Fibroblast of lung (primary cell): ENCODE measurements at regions not wholly inside any gene's neighbourhood (a gene's known extent, or its start where the extent isn't known, plus 50 kb on each side); places are given as distances from the start of the nearest gene placed in this dataset.

Experiments
- DNase-seq, 2 donors: peaks; one replicate each; pipeline versions ENCODE4 v3.0.0 to v3.0.0-alpha.2; 2010; ENCODE audit warnings: low read depth in 2 of 2
- H2AFZ ChIP-seq: 2 replicates; pipeline ENCODE4 v1.5.1; 2012; ENCODE audit warnings: low read length, control low read depth, inconsistent platforms
- H3K27ac ChIP-seq: 2 replicates; pipeline ENCODE4 v1.5.1; 2011; ENCODE audit warnings: low read length, control low read depth; ENCODE audit not compliant: insufficient read depth
- H3K27me3 ChIP-seq: 2 replicates; pipeline ENCODE4 v1.5.1; 2011; ENCODE audit warnings: mild to moderate bottlenecking, low read length; ENCODE audit not compliant: control insufficient read depth, insufficient read depth
- H3K36me3 ChIP-seq: 2 replicates; pipeline ENCODE4 v1.5.1; 2011; ENCODE audit warnings: low read length; ENCODE audit not compliant: control insufficient read depth, insufficient read depth
- H3K4me1 ChIP-seq: 2 replicates; pipeline ENCODE4 v1.5.1; 2011; ENCODE audit warnings: low read length; ENCODE audit not compliant: control insufficient read depth, insufficient read depth; ENCODE audit errors: extremely low read depth
- H3K4me2 ChIP-seq: 2 replicates; pipeline ENCODE4 v1.5.1; 2011; ENCODE audit warnings: low read length, control low read depth; ENCODE audit not compliant: insufficient read depth; ENCODE audit errors: extremely low read depth
- H3K4me3 ChIP-seq, 4 experiments: fragments of 200-600 bp in 1 of 4; sonication (generic) in 1 of 4; replicated peaks in 1 of 4; 2 replicates each; pipeline ENCODE4 v1.5.1; 2011 to 2016; ENCODE audit warnings: low read length in 4 of 4, low read depth in 3 of 4, mild to moderate bottlenecking in 3 of 4, control low read depth in 2 of 4, inconsistent platforms in 1 of 4, mixed read lengths in 1 of 4; ENCODE audit not compliant: insufficient read depth in 1 of 4; ENCODE audit errors: control extremely low read depth in 1 of 4
- H3K79me2 ChIP-seq: 2 replicates; pipeline ENCODE4 v1.5.1; 2012; ENCODE audit warnings: mild to moderate bottlenecking, low read length, inconsistent platforms; ENCODE audit not compliant: control insufficient read depth, insufficient read depth
- H3K9ac ChIP-seq: 2 replicates; pipeline ENCODE4 v1.5.1; 2011; ENCODE audit warnings: mild to moderate bottlenecking, low read length, control low read depth; ENCODE audit not compliant: insufficient read depth
- H3K9me3 ChIP-seq: 2 replicates; pipeline ENCODE4 v1.5.1; 2012; ENCODE audit warnings: low read depth, low read length; ENCODE audit not compliant: control insufficient read depth, insufficient read depth
- H4K20me1 ChIP-seq: 2 replicates; pipeline ENCODE4 v1.5.1; 2011; ENCODE audit warnings: low read length; ENCODE audit not compliant: control insufficient read depth, insufficient read depth; ENCODE audit errors: extremely low read depth
- EZH2 ChIP-seq: IDR thresholded peaks from 2 replicates; pipeline ENCODE4 v1.5.1; 2012; ENCODE audit warnings: low read length, control low read depth, mild to moderate bottlenecking; ENCODE audit errors: missing control alignments
- TF ChIP-seq, protein P1 (sequence below), 2 donors: IDR thresholded peaks in 1 of 2; conservative IDR thresholded peaks in 1 of 2; 1 replicate in 1 of 2; 2 replicates in 1 of 2; pipeline ENCODE4 v1.5.1; 2011 to 2012; ENCODE audit warnings: low read length in 2 of 2, control low read depth in 1 of 2, inconsistent platforms in 1 of 2, low read depth in 1 of 2, mild to moderate bottlenecking in 1 of 2

DNA sequence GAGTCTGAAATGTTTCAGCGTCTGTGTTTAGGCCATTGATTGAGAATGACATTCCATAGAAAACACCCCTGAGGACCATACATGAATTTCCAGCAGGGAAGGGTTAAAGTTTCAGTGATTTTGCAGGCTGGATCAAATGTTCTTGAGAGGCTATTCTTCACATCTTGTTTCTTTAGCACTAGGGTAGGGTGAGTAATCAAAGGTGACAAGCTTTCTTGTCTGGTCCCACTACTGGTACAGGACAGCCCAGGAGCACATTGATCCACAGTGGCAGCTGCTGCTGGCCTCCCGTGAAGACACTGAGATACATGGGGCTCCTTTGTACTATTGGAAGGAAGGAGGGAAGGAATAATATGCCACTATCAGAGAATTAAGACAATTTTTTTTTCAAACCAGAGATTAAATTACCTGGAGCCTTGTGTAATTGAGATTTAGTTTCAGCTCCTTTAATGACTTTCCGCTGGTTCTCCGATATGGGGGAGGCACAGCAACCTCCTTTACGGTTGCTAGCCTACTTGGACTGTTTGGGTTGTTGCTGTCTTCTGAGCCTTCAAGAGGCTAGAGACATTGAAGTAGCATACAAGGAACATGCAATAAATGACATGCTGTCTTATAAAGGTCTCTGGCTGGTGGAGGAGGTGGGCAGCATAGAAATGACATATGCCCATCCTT lies 368.9 kb downstream of the SOX11 start:
- Histone ChIP-seq H3K27me3 (no peaks in the 10 kb centered on the region), H3K4me3 (no peak overlapping the region), H2AFZ (no peak overlapping the region), H3K27ac (no peak overlapping the region), H4K20me1 (no peaks in the 10 kb centered on the region), H3K9ac (no peak overlapping the region), H3K9me3 (no peaks in the 10 kb centered on the region), H3K4me2 (no peak overlapping the region), H3K36me3 (no peaks in the 10 kb centered on the region), H3K79me2 (no peaks in the 10 kb centered on the region), H3K4me1 (no peaks in the 10 kb centered on the region)
- DNase-seq = no peak
- TF ChIP-seq, protein P1, sequence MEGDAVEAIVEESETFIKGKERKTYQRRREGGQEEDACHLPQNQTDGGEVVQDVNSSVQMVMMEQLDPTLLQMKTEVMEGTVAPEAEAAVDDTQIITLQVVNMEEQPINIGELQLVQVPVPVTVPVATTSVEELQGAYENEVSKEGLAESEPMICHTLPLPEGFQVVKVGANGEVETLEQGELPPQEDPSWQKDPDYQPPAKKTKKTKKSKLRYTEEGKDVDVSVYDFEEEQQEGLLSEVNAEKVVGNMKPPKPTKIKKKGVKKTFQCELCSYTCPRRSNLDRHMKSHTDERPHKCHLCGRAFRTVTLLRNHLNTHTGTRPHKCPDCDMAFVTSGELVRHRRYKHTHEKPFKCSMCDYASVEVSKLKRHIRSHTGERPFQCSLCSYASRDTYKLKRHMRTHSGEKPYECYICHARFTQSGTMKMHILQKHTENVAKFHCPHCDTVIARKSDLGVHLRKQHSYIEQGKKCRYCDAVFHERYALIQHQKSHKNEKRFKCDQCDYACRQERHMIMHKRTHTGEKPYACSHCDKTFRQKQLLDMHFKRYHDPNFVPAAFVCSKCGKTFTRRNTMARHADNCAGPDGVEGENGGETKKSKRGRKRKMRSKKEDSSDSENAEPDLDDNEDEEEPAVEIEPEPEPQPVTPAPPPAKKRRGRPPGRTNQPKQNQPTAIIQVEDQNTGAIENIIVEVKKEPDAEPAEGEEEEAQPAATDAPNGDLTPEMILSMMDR (conservative IDR thresholded peaks at IDR 0.05 in 1 of 2, IDR thresholded peaks at IDR 0.05 in 1 of 2; ENCODE audit: low read depth in 1 of 2, low read length in 2 of 2) = no peak
- TF ChIP-seq EZH2 = no peak

DNA sequence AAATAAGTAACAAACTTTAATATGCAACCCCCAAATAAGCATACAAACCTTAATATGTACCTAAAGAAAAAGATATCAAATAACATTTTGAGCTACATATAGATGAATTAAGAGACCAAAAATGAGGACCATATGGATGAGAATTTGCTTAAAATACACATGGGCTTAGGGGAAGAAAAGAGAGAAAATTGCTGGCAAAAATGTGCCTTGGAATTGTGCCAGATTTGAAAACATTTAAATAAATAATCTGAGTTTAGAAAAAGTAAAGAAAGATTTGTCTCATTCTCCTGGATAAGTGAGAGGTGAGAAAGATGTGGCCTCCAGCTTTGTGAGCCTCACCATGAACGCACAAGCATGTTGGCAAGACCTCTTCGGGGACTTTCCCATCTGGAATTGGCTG lies 372.6 kb downstream of the SOX11 start:
- H3K79me2 ChIP-seq = no peaks in the 10 kb centered on the region
- no peak for TF ChIP-seq EZH2
- TF ChIP-seq, protein P1 (conservative IDR thresholded peaks at IDR 0.05 in 1 of 2, IDR thresholded peaks at IDR 0.05 in 1 of 2; ENCODE audit: low read depth in 1 of 2, low read length in 2 of 2) = no peak
- DNase-seq = no peak
- no peak overlapping the region for H3K9ac ChIP-seq
- H2AFZ ChIP-seq = no peak overlapping the region
- no peaks in the 10 kb centered on the region for H3K9me3 ChIP-seq
- H3K4me1 ChIP-seq = no peaks in the 10 kb centered on the region
- H3K4me3 ChIP-seq = no peak overlapping the region
- H3K4me2 ChIP-seq = no peak overlapping the region
- H3K27me3 ChIP-seq = no peaks in the 10 kb centered on the region
- H4K20me1 ChIP-seq = no peaks in the 10 kb centered on the region
- no peak overlapping the region for H3K27ac ChIP-seq
- H3K36me3 ChIP-seq = no peaks in the 10 kb centered on the region

DNA sequence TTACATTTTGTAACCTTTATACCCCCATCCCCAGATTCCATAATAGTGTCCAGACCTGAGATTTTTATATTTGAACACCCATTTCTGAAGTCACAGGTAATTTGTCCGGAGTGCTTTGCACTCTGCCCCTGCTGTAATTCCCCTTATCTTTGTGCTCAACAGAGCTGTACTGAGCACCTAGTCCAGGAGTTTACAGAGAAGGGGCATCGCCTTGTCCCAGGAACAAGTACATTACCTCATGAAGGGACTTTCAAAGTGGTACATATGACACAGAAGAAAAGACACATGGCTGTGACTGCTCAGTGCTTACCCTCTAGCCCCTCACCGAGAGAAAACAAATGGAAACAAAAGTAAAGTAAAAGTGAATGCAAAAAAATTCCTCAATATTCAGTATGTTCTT lies 373.5 kb downstream of the SOX11 start:
- DNase-seq = no peak
- Histone ChIP-seq H2AFZ (no peak overlapping the region), H3K4me2 (no peak overlapping the region), H3K36me3 (no peaks in the 10 kb centered on the region), H4K20me1 (no peaks in the 10 kb centered on the region), H3K4me3 (no peak overlapping the region), H3K27me3 (no peaks in the 10 kb centered on the region), H3K27ac (no peak overlapping the region), H3K4me1 (no peaks in the 10 kb centered on the region), H3K9me3 (no peaks in the 10 kb centered on the region), H3K9ac (no peak overlapping the region), H3K79me2 (no peaks in the 10 kb centered on the region)
- TF ChIP-seq EZH2 = no peak
- TF ChIP-seq, protein P1 (conservative IDR thresholded peaks at IDR 0.05 in 1 of 2, IDR thresholded peaks at IDR 0.05 in 1 of 2; ENCODE audit: low read depth in 1 of 2, low read length in 2 of 2) = no peak
